GM13976 (cell line): ENCODE measurements at regions not wholly inside any gene's neighbourhood (a gene's known extent, or its start where the extent isn't known, plus 50 kb on each side); places are given as distances from the start of the nearest gene placed in this dataset.

Source experiments
- DNase-seq: peaks from one replicate; pipeline ENCODE4 v3.0.0; 2012; ENCODE audit warnings: low spot score
- in situ Hi-C: fragments of 300-500 bp; cut with MboI; formaldehyde crosslinking; loops from one replicate; pipeline ENCODE4 v1.12.0; 2022; ENCODE audit warnings: low sequenced_read_pairs, mixed read lengths, inconsistent platforms; ENCODE audit not compliant: unreplicated experiment
- TF ChIP-seq, protein P1 (sequence below): IDR thresholded peaks from 2 replicates; pipeline ENCODE4 v1.5.1; 2012; ENCODE audit warnings: borderline replicate concordance, mild to moderate bottlenecking; ENCODE audit not compliant: insufficient read depth; ENCODE audit errors: extremely low read depth, missing control alignments, control extremely low read depth

DNA sequence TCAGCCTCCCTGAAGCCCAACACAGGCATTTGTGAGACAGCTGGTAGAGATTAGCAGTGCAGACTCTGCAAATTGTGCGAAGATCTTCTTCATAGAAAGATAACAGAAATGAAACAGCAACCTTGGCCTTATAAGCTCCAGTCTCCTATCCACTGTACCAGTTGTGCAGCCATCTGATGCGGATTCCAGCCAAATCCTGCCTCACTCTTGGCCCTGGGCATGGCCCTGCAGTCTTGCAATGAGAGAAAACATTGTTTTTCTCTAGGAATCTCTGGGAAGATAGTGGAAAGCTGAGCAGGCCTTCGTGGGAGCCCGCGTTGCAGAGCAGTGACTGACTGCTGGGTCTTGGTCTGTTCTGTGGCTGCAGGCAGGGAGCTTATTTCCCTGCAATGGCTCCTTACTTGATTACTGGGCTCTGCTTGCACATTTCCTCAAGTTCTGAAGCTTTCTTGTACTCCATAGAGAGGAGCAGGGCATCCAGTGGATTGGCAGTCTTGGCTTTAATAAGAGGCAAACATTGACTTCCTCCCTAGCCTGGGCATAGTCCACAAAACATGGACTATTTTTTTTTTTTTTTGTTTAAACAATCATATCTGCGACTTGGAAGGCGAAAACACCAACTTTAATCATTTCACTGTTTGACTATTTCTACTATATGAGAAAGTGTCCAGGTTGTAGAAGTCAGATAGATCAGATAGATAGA is 193.0 kb downstream of the ACTR3 start:
- TF ChIP-seq, protein P1, sequence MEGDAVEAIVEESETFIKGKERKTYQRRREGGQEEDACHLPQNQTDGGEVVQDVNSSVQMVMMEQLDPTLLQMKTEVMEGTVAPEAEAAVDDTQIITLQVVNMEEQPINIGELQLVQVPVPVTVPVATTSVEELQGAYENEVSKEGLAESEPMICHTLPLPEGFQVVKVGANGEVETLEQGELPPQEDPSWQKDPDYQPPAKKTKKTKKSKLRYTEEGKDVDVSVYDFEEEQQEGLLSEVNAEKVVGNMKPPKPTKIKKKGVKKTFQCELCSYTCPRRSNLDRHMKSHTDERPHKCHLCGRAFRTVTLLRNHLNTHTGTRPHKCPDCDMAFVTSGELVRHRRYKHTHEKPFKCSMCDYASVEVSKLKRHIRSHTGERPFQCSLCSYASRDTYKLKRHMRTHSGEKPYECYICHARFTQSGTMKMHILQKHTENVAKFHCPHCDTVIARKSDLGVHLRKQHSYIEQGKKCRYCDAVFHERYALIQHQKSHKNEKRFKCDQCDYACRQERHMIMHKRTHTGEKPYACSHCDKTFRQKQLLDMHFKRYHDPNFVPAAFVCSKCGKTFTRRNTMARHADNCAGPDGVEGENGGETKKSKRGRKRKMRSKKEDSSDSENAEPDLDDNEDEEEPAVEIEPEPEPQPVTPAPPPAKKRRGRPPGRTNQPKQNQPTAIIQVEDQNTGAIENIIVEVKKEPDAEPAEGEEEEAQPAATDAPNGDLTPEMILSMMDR, result no peak
- in situ Hi-C loops, result no loop called here
- DNase-seq, result no peak

DNA sequence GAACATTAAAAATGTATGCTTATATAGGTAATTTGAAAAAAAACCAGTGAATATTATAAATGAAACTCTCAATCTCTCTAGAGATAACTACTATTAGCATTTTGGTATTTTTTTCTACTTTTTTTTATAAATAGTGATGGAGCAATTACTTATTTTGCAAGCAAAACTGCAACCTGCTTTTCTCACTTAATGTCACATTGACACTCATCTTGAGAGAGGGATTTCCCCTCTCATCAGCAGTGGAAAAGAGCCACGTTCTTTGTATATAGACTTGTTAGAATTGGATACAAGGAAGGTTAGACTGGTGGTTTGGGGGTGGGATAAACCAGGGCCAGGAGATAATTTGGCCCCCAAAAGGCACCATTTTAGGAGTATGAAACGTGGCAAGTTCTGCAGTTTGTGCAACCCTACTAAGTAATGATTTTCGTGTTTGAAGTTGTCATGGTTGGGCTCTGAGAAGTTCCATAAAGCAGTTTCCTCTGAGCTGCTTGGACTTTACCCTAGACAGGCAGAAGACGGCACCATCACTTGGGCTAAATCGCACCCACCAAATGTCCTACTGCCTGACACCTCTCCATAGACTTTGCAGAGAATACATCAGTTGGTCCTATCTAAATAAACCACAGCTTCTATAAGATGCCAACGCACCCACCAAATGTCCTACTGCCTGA is 194.0 kb downstream of the ACTR3 start:
- TF ChIP-seq, protein P1, result no peak
- in situ Hi-C loops, result no loop called here
- no peak for DNase-seq

DNA sequence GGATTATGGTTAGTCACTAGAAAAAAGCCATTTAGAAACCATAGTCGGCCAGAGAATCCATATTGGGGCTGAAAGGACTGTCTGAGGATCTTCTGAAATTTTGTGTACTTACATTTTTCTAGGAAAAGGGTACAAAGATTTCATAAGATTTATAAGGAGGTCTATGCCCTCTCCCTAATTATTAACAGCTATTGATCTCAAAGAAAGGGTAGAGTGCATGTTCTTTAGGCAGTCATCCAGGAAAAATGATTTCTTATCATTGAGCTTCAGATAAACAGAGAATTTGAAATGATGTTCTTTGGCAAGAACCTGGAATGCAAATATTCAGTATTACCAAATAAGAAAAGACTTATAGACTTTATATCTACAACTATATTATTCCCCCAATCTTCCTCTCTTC is 195.3 kb downstream of the ACTR3 start:
- TF ChIP-seq, protein P1, result no peak
- in situ Hi-C loops, result no loop called here
- no peak for DNase-seq

DNA sequence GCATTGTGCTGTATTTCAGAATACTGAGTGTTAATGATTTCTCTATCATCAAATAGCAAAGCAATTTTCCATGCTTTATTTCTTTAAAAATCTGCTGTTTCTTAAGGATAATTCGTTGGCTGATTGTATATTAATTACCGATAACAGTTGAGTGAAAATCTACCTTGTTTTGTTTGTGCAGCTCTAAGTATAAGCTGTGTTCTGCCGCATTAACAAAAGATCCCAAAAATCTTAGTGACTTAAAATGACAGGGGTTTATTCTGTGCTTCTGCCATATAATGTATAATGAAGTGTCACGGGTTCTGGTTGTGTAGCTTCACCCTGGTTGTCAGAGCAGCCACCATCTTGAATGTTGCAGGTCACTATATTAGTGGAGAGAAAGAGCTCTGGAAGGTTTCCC is 196.1 kb downstream of the ACTR3 start:
- in situ Hi-C loops, result no loop called here
- DNase-seq, result no peak
- TF ChIP-seq, protein P1, result no peak

DNA sequence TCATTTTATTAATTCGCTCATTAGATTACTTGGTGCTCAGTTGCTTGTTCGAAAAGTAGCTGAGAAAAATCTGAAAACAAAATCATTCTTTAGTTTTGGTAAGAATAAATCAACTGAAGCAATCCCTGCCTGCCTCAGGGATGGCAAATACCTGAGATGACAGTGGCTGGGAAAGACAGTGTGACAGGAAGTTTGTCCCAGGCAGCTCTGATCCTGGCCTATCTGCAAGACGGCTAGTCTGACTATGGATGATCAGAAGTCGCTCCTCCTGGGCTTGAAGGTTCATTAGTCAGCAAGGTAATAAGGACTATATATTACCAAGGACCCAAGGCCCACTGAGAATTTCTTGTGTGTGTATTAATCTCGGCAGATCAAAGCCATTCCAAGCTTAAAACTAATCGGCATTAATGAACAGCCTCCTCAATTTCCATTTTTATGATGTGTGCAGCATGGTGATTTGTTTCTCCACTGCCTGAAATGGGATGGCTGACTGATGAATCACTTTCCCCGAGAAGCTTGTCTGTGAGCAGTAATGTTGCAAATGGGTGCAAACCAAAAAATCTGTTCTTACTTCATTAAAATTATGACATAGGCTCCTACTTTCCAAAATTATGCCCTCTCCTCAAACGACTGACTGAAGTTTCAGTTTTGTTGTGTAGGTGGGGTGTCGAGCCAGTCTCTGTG is 199.9 kb downstream of the ACTR3 start:
- DNase-seq, result no peak
- TF ChIP-seq, protein P1, result no peak
- in situ Hi-C loops, result no loop called here

DNA sequence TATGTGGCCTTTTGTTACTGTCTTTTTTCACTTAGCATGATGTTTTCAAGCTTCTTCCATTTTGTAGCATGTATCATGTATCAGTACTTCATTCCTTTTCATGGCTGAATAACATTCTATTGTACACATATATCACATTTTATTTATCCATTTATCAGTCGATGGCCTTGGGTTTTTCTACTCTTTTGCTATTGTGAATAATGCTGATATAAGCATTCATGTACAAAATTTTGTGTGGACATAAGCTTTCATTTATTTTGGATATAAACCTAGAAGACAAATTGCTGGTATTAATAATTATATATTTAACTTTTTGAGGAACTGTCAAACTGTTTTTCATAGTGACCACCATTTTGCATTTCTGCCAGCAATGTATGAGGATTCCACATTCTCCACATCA is 201.1 kb downstream of the ACTR3 start:
- TF ChIP-seq, protein P1, result no peak
- DNase-seq, result no peak
- in situ Hi-C loops, result no loop called here
